ENCODE measurements at regions not wholly inside any gene's neighbourhood (a gene's known extent, or its start where the extent isn't known, plus 50 kb on each side); places are given as distances from the start of the nearest gene placed in this dataset.

GRCh38 chr13:32910530-32910929 lies 105.7 kb upstream of the KL start:
- no peak for DNase-seq (ENCODE audit: low read depth)

- no peak for DNase-seq (ENCODE audit: low read depth)
Observed at GRCh38 chr13:32911506-32911905, 104.7 kb upstream of the KL start.

GRCh38 chr13:32914686-32915085 lies 101.5 kb upstream of the KL start:
- DNase-seq (ENCODE audit: low read depth), result no peak

GRCh38 chr13:32917504-32917903 lies 98.7 kb upstream of the KL start:
- DNase-seq (ENCODE audit: low read depth), result no peak

GRCh38 chr13:32923725-32924124 lies 92.5 kb upstream of the KL start:
- DNase-seq (ENCODE audit: low read depth), result no peak

- DNase-seq (ENCODE audit: low read depth), result no peak
Observed at GRCh38 chr13:32924886-32925285, 91.3 kb upstream of the KL start.

- DNase-seq (ENCODE audit: low read depth), result no peak
Observed at GRCh38 chr13:32925506-32925905, 90.7 kb upstream of the KL start.

- DNase-seq (ENCODE audit: low read depth), result no peak
Observed at GRCh38 chr13:32932376-32932775, 83.8 kb upstream of the KL start.

- no peak for DNase-seq (ENCODE audit: low read depth)
Observed at GRCh38 chr13:32936716-32937115, 79.5 kb upstream of the KL start.

GRCh38 chr13:32938314-32938713 lies 77.9 kb upstream of the KL start:
- DNase-seq (ENCODE audit: low read depth), result no peak

GRCh38 chr13:32938907-32939306 lies 77.3 kb upstream of the KL start:
- DNase-seq (ENCODE audit: low read depth), result peak; percentile 10

GRCh38 chr13:32940601-32941000 lies 75.6 kb upstream of the KL start:
- DNase-seq (ENCODE audit: low read depth), result peak; percentile 28

GRCh38 chr13:32941368-32941767 lies 74.9 kb upstream of the KL start:
- DNase-seq (ENCODE audit: low read depth), result no peak

- no peak for DNase-seq (ENCODE audit: low read depth)
Observed at GRCh38 chr13:32946558-32946957, 69.7 kb upstream of the KL start.

- no peak for DNase-seq (ENCODE audit: low read depth)
Observed at GRCh38 chr13:32947411-32948276, 68.6 kb upstream of the KL start.

GRCh38 chr13:32949820-32950219 lies 66.4 kb upstream of the KL start:
- no peak for DNase-seq (ENCODE audit: low read depth)

- no peak for DNase-seq (ENCODE audit: low read depth)
Observed at GRCh38 chr13:32951580-32951979, 64.6 kb upstream of the KL start.

- no peak for DNase-seq (ENCODE audit: low read depth)
Observed at GRCh38 chr13:32955881-32956594, 60.2 kb upstream of the KL start.

GRCh38 chr13:32956595-32956933 lies 59.7 kb upstream of the KL start:
- no peak for DNase-seq (ENCODE audit: low read depth)

GRCh38 chr13:32960626-32961025 lies 55.6 kb upstream of the KL start:
- DNase-seq (ENCODE audit: low read depth), result no peak

GRCh38 chr13:32961724-32962123 lies 54.5 kb upstream of the KL start:
- no peak for DNase-seq (ENCODE audit: low read depth)

GRCh38 chr13:32962342-32962741 lies 53.9 kb upstream of the KL start:
- no peak for DNase-seq (ENCODE audit: low read depth)

- DNase-seq (ENCODE audit: low read depth), result no peak
Observed at GRCh38 chr13:32964987-32965386, 51.2 kb upstream of the KL start.
